Heart right ventricle (tissue), 16 donors: ENCODE measurements at regions not wholly inside any gene's neighbourhood (a gene's known extent, or its start where the extent isn't known, plus 50 kb on each side); places are given as distances from the start of the nearest gene placed in this dataset.
A peak's percentile ranks its signal among the peaks of the same experiment; 100 is the strongest.

Source experiments
- ATAC-seq, 8 donors: fragments of 200-7000 bp; cut with Tn5 transposase; one replicate each; pipeline ENCODE4 v1.9.1; 2020; ENCODE audit warnings: mild to moderate bottlenecking in 8 of 8, moderate library complexity in 8 of 8, moderate number of reproducible peaks in 1 of 8
- DNase-seq, 2 donors: peaks; one replicate each; pipeline ENCODE4 v3.0.0-alpha.2; 2020
- H3K27ac ChIP-seq, 10 donors: fragments of 200-600 bp; sonication (generic) in 2 of 10; one replicate each; pipeline versions ENCODE4 v1.5.0 to v1.8.0; 2020 to 2022; ENCODE audit warnings: mild to moderate bottlenecking in 3 of 10
- H3K27me3 ChIP-seq, 7 donors: fragments of 200-600 bp; one replicate each; pipeline ENCODE4 v1.8.0; 2021 to 2022; ENCODE audit warnings: mild to moderate bottlenecking in 2 of 7
- H3K36me3 ChIP-seq, 9 donors: fragments of 200-600 bp; sonication (generic) in 1 of 9; one replicate each; pipeline versions ENCODE4 v1.5.0 to v1.8.0; 2020 to 2022; ENCODE audit warnings: mild to moderate bottlenecking in 2 of 9
- H3K4me1 ChIP-seq, 9 donors: fragments of 200-600 bp; sonication (generic) in 1 of 9; one replicate each; pipeline versions ENCODE4 v1.5.0 to v1.8.0; 2020 to 2022; ENCODE audit warnings: mild to moderate bottlenecking in 4 of 9
- H3K4me3 ChIP-seq, 10 donors: fragments of 200-600 bp; sonication (generic) in 2 of 10; one replicate each; pipeline versions ENCODE4 v1.5.0 to v1.8.0; 2020 to 2022; ENCODE audit warnings: mild to moderate bottlenecking in 7 of 10, moderate library complexity in 2 of 10
- H3K9me3 ChIP-seq, 11 donors: fragments of 200-600 bp in 10 of 11; sonication (generic) in 2 of 11; one replicate each; pipeline versions ENCODE4 v1.5.0 to v1.8.0; 2013 to 2022; ENCODE audit warnings: mild to moderate bottlenecking in 2 of 11, control low read depth in 1 of 11, moderate library complexity in 1 of 11
- CTCF ChIP-seq, 9 donors: fragments of 200-600 bp; sonication (generic) in 2 of 9; IDR thresholded peaks; one replicate each; pipeline versions ENCODE4 v1.5.0 to v1.8.0; 2021 to 2022; ENCODE audit warnings: antibody characterized with exemption in 9 of 9, mild to moderate bottlenecking in 5 of 9, moderate library complexity in 1 of 9
- WGBS, 2 donors: extraction: QIAGEN DNeasy Blood & Tissue Kit; methylation state at CpG; one replicate each; pipeline ENCODE4 v1.1.7; 2013; ENCODE audit warnings: inconsistent platforms in 1 of 2; 5-methylcytosine and 5-hydroxymethylcytosine counted together
- intact Hi-C, 10 donors: fragments of 100-400 bp; cut with DNase I; formaldehyde crosslinking; loops; one replicate each; pipeline versions ENCODE4 v1.11.1 to v1.14.2; 2022
- donor health status: Arrhythmogenic right ventricular cardiomyopathy.
- donor health status: ischemic (EF 13 %, LVEDD 7.1; RV severe dilation, severe dysfunction).
- donor health status: healthy with polysubstance abuse.
- donor health status: DM: no; HTN: yes; CAD: no.
- donor health status: DM: no; HTN: no; CAD: no.
- donor health status: ischemic (EF 25% LVEDD 6.9; RV normal size, moderate dysfunction).
- donor health status: ischemic (EF 25% LVEDD 5.7; RV mildly dilated, moderate dysfunction).
- donor health status: healthy.
- donor health status: DM: yes; HTN: yes; CAD: no.
- donor health status: Ischemic cardiomyopathy.
- donor health status: ischemic (EF 35%, LVEDD 5.7; RV mildly dilated, moderate dysfunction).
- donor health status: nonischemic (EF 11% LVEDD 7.7; RV severe dilation, severe dysfunction).
- donor health status: DM: yes; HTN: yes; CAD: no.
- donor health status: PGD.
- donor health status: ischemic (EF 29% LVEDD 5.4; RV normal size, mild dysfunction).
- donor health status: nonischemic (EF 23%, LVEDD 6.1; RV moderate dilation, normal function).

GRCh38 chr5:174294891-174295620, 249.6 kb downstream of the NSG2 start:
- 58 to 64% methylated on average over 6 of the region's 6 CpGs for WGBS, 2 donors

GRCh38 chr5:174295702-174296436, 250.4 kb downstream of the NSG2 start:
- H3K27me3 ChIP-seq: peaks cover 0 to 11% (median 0%) of the 10 kb centered on the region in 7 donors
- peaks cover 0 to 9% (median 0%) of the 10 kb centered on the region in 11 donors for H3K9me3 ChIP-seq
- intact Hi-C loops: no loop called here
- WGBS, 2 donors: 60 to 65% methylated on average over 8 of the region's 8 CpGs
- peak in 1 of 2 donors; percentile 17 for DNase-seq
- H3K4me1 ChIP-seq: peaks cover 0 to 19% (median 6%) of the 10 kb centered on the region in 9 donors
- peak in 4 of 9 donors; percentile 10 to 37 (median 16) for TF ChIP-seq CTCF (IDR thresholded peaks at IDR 0.05)
- no peaks in the 10 kb centered on the region for H3K36me3 ChIP-seq
- H3K27ac ChIP-seq: peak overlapping the region in 3 of 10 donors; percentile 2 to 63 (median 50)
- H3K4me3 ChIP-seq: no peak overlapping the region
- peak in 6 of 8 donors; percentile 23 to 79 (median 68) for ATAC-seq

More at GRCh38 chr5:174294891-174295620, 249.6 kb downstream of the NSG2 start:
- Histone ChIP-seq H3K4me1 (peaks cover 0 to 11% (median 4%) of the 10 kb centered on the region in 9 donors), H3K27me3 (peaks cover 0 to 11% (median 0%) of the 10 kb centered on the region in 7 donors), H3K4me3 (no peak overlapping the region), H3K36me3 (no peaks in the 10 kb centered on the region), H3K27ac (no peak overlapping the region), H3K9me3 (peaks cover 0 to 16% (median 1%) of the 10 kb centered on the region in 11 donors)
- ATAC-seq: peak in 1 of 8 donors; percentile 9
- DNase-seq: no peak
- TF ChIP-seq CTCF (IDR thresholded peaks at IDR 0.05): no peak
- intact Hi-C loops: no loop called here

- intact Hi-C loops: no loop called here
- Histone ChIP-seq H3K4me1 (peaks cover 0 to 35% (median 6%) of the 10 kb centered on the region in 9 donors), H3K27ac (peak overlapping the region in 2 of 10 donors; percentile 34 to 53), H3K27me3 (peaks cover 0 to 43% (median 22%) of the 10 kb centered on the region in 7 donors), H3K9me3 (peaks cover 0 to 9% (median 0%) of the 10 kb centered on the region in 11 donors), H3K4me3 (no peak overlapping the region), H3K36me3 (no peaks in the 10 kb centered on the region)
- DNase-seq (no peak), ATAC-seq (no peak)
- WGBS, 2 donors: 54 to 56% methylated on average over 8 of the region's 8 CpGs
- no peak for TF ChIP-seq CTCF (IDR thresholded peaks at IDR 0.05)
Observed at GRCh38 chr5:174300118-174300940, 254.8 kb downstream of the NSG2 start.
